GM10266 (cell line): ENCODE measurements at regions not wholly inside any gene's neighbourhood (a gene's known extent, or its start where the extent isn't known, plus 50 kb on each side); places are given as distances from the start of the nearest gene placed in this dataset.

Experiments used
- DNase-seq: peaks from one replicate; pipeline ENCODE4 v3.0.0; 2012; ENCODE audit errors: extremely low spot score
- TF ChIP-seq, protein P1 (sequence below): IDR thresholded peaks from 2 replicates; pipeline ENCODE4 v1.5.1; 2012; ENCODE audit warnings: mild to moderate bottlenecking, low read depth; ENCODE audit not compliant: control insufficient read depth, insufficient read depth; ENCODE audit errors: missing control alignments

GRCh38 chr14:41187868-41188267 is 418.8 kb upstream of the LRFN5 start:
- TF ChIP-seq, protein P1, sequence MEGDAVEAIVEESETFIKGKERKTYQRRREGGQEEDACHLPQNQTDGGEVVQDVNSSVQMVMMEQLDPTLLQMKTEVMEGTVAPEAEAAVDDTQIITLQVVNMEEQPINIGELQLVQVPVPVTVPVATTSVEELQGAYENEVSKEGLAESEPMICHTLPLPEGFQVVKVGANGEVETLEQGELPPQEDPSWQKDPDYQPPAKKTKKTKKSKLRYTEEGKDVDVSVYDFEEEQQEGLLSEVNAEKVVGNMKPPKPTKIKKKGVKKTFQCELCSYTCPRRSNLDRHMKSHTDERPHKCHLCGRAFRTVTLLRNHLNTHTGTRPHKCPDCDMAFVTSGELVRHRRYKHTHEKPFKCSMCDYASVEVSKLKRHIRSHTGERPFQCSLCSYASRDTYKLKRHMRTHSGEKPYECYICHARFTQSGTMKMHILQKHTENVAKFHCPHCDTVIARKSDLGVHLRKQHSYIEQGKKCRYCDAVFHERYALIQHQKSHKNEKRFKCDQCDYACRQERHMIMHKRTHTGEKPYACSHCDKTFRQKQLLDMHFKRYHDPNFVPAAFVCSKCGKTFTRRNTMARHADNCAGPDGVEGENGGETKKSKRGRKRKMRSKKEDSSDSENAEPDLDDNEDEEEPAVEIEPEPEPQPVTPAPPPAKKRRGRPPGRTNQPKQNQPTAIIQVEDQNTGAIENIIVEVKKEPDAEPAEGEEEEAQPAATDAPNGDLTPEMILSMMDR: no peak
- no peak for DNase-seq

DNA sequence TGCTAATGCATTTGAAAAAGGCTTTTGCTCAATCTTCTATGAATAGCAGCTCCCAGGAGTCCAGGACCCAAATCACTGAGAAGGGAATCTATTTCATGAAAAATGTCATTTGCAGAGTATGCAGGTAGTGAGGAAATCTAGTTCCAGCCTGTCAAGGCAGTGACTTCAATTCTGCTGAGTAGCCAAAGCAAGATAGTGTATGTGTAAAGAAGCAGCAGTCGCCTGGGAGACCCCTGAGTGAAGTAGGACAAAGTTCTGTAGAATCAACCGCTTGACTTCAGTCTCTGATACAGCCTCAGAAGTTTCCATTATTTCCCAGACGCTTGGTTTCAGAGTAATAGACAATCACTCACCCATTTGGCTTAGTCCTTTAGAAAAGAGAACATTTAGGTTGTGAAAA is 435.6 kb upstream of the LRFN5 start:
- TF ChIP-seq, protein P1: no peak

DNA sequence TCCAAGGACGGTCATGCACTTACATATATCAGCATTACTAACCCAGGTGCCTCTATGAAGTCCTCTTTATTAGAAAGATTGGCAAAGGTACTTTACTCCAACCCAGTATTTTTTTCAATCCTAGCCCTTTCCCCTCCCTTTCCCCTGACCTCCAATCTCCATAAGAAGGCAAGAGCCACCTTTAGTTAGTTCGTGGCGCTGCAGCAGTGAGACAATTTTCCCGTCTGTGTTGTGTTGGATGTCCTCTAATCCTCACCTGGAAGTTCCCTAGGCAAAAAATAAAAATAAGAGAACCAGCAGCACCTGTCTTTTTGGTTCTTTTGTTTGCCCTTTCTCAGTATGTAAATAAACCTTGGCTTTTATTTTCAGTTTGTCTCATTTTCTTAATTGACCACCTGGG is 439.6 kb upstream of the LRFN5 start:
- no peak for DNase-seq
- TF ChIP-seq, protein P1: no peak

More for the DNA sequence above, 435.6 kb upstream of the LRFN5 start:
- no peak for DNase-seq

GRCh38 chr14:41154143-41154807 is 452.4 kb upstream of the LRFN5 start:
- TF ChIP-seq, protein P1: no peak
- DNase-seq: no peak

GRCh38 chr14:41146391-41146790 is 460.3 kb upstream of the LRFN5 start:
- no peak for DNase-seq

GRCh38 chr14:41144370-41144769 is 462.3 kb upstream of the LRFN5 start:
- TF ChIP-seq, protein P1: no peak
- DNase-seq: no peak

More at GRCh38 chr14:41146391-41146790, 460.3 kb upstream of the LRFN5 start:
- TF ChIP-seq, protein P1: no peak

GRCh38 chr14:41137741-41138140 is 468.9 kb upstream of the LRFN5 start:
- DNase-seq: no peak
- TF ChIP-seq, protein P1: no peak
